OCI-LY7 (cell line): ENCODE measurements at regions not wholly inside any gene's neighbourhood (a gene's known extent, or its start where the extent isn't known, plus 50 kb on each side); places are given as distances from the start of the nearest gene placed in this dataset.

Experiments used
- BruUV-seq: library from RNA; stranded (reverse); fragments of 400-500 nt; replicated peaks from 2 replicates; lab custom pipeline; 2021; lab: Mats Ljungman, UMichigan
- CTCF ChIA-PET: fragments of 300-600 bp; sonication (Branson Sonifier 250); formaldehyde crosslinking; loops from one replicate; lab custom pipeline; 2022; ENCODE audit warnings: antibody characterized with exemption; ENCODE audit not compliant: unreplicated experiment; lab: Charles Lee
- POLR2A ChIA-PET: fragments of 300-600 bp; sonication (Branson Sonifier 250); formaldehyde crosslinking; loops from one replicate; lab custom pipeline; 2022; ENCODE audit warnings: antibody characterized with exemption; lab: Charles Lee
- DNase-seq: peaks from one replicate; pipeline ENCODE4 v3.0.0-alpha.2; 2015; ENCODE audit warnings: low spot score
- H2AFZ ChIP-seq: fragments of 200-600 bp; sonication (generic), shearing (Covaris generic); 2 replicates; pipeline ENCODE4 v1.6.1; 2014; ENCODE audit warnings: mild to moderate bottlenecking, antibody characterized with exemption, low read length, moderate library complexity
- H3K27ac ChIP-seq: fragments of 200-600 bp; sonication (generic); 2 replicates; pipeline ENCODE4 v1.5.1; 2014; ENCODE audit warnings: mixed run types, low read depth, mild to moderate bottlenecking, moderate library complexity, low read length, inconsistent platforms; ENCODE audit not compliant: poor library complexity, severe bottlenecking
- H3K36me3 ChIP-seq: fragments of 200-600 bp; sonication (generic); 2 replicates; pipeline ENCODE4 v1.6.1; 2014; ENCODE audit warnings: mild to moderate bottlenecking, antibody characterized with exemption, low read length, moderate library complexity, mixed read lengths; ENCODE audit not compliant: insufficient read depth
- H3K4me1 ChIP-seq: fragments of 200-600 bp; sonication (generic); 2 replicates; pipeline ENCODE4 v1.5.1; 2014; ENCODE audit warnings: mild to moderate bottlenecking, low read length; ENCODE audit not compliant: insufficient read depth, poor library complexity, severe bottlenecking
- H3K4me2 ChIP-seq: fragments of 200-600 bp; sonication (generic); 2 replicates; pipeline ENCODE4 v1.6.1; 2014; ENCODE audit warnings: mild to moderate bottlenecking, low read length
- H3K4me3 ChIP-seq: fragments of 200-600 bp; sonication (generic); 2 replicates; pipeline ENCODE4 v1.5.1; 2014; ENCODE audit warnings: mild to moderate bottlenecking, low read depth, low read length; ENCODE audit not compliant: poor library complexity, severe bottlenecking
- H3K79me2 ChIP-seq: fragments of 200-600 bp; sonication (generic); 2 replicates; pipeline ENCODE4 v1.6.1; 2016; ENCODE audit warnings: low read depth, mild to moderate bottlenecking, low read length, moderate library complexity, mixed read lengths; ENCODE audit not compliant: insufficient read depth
- H3K9me2 ChIP-seq: fragments of 200-600 bp; sonication (generic); 2 replicates; pipeline ENCODE4 v1.6.1; 2016; ENCODE audit warnings: mild to moderate bottlenecking, low read length, mixed read lengths; ENCODE audit not compliant: insufficient read depth
- H3K9me3 ChIP-seq: fragments of 200-600 bp; sonication (generic); 2 replicates; pipeline ENCODE4 v1.6.1; 2014; ENCODE audit warnings: mild to moderate bottlenecking, mixed run types, low read length, mixed read lengths
- H4K20me1 ChIP-seq: fragments of 200-600 bp; sonication (generic); 2 replicates; pipeline ENCODE4 v1.6.1; 2014; ENCODE audit warnings: mild to moderate bottlenecking, antibody characterized with exemption, low read length, moderate library complexity, mixed read lengths; ENCODE audit not compliant: insufficient read depth
- CTCF ChIP-seq: fragments of 200-600 bp; sonication (generic); conservative IDR thresholded peaks from 2 replicates; pipeline ENCODE4 v1.5.1; 2014; ENCODE audit warnings: mild to moderate bottlenecking, antibody characterized with exemption, low read length, moderate library complexity, mixed read lengths
- EZH2phosphoT487 ChIP-seq: fragments of 200-600 bp; sonication (generic); IDR thresholded peaks from 2 replicates; pipeline ENCODE4 v1.6.1; 2018; ENCODE audit warnings: low read depth, borderline replicate concordance, mild to moderate bottlenecking, mixed run types, antibody characterized with exemption, low read length, moderate library complexity, mixed read lengths
- intact Hi-C: fragments of 100-400 bp; cut with micrococcal nuclease; formaldehyde crosslinking; loops from one replicate; pipeline ENCODE4 v1.10.0; 2022; ENCODE audit not compliant: unreplicated experiment

DNA sequence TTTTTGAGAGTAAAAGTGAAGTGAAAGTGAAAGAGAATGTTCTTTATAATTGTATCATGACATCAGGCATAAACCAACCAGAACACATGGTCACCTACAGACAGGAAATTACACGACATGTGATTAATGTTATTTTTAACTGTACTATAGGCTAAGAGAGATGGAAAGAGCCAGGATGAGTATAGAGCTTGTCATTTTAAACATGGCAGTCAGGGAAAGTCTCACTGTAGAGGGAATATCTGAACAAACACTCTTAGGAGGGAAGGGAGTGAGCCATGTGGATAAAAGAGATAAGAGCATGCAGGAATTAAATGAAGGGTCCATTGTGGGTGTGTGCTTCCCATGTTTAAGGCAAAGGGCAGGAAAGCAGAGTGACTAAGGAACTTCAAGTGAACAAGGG, 599.1 kb upstream of the FAT3 start:
- H3K9me2 ChIP-seq, result no peaks in the 10 kb centered on the region
- ChIA-PET POLR2A (no interaction called here), CTCF (no interaction called here)
- H3K36me3 ChIP-seq, result no peaks in the 10 kb centered on the region
- no peaks in the 10 kb centered on the region for H3K9me3 ChIP-seq
- no peak for TF ChIP-seq EZH2phosphoT487
- TF ChIP-seq CTCF, result no peak
- no peak overlapping the region for H2AFZ ChIP-seq
- no peaks in the 10 kb centered on the region for H3K79me2 ChIP-seq
- no peaks in the 10 kb centered on the region for H3K4me1 ChIP-seq
- H3K4me2 ChIP-seq, result no peak overlapping the region
- no peak overlapping the region for H3K4me3 ChIP-seq
- no peak overlapping the region for H3K27ac ChIP-seq
- no peaks in the 10 kb centered on the region for H4K20me1 ChIP-seq
- no peak for DNase-seq
- no TSS peak for BruUV-seq
- intact Hi-C loops, result no loop called here

DNA sequence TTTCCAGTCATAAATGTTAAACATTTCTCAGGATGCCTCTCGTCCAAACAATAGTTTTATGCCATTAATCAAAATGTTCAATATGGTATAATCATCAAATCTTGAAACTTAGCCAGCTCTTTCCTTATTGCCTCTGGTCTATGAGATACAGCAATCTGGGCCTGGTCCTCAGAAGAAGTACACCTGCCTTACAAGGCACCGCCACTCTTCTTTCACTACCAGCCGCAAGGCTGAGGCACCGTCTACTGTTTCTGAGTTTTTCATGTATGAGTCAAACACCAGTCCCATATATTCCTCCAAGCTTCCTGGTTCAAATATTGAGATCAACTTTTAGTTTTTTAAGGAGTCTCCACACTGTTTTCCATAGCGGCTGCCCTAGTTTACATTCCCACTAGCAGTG, 600.6 kb upstream of the FAT3 start:
- no peak overlapping the region for H3K4me2 ChIP-seq
- POLR2A ChIA-PET, result no interaction called here
- H3K9me3 ChIP-seq, result no peaks in the 10 kb centered on the region
- H2AFZ ChIP-seq, result no peak overlapping the region
- no peaks in the 10 kb centered on the region for H3K36me3 ChIP-seq
- DNase-seq, result no peak
- no peaks in the 10 kb centered on the region for H3K9me2 ChIP-seq
- no peaks in the 10 kb centered on the region for H3K79me2 ChIP-seq
- TF ChIP-seq CTCF (no peak), EZH2phosphoT487 (no peak)
- H3K27ac ChIP-seq, result no peak overlapping the region
- no peaks in the 10 kb centered on the region for H4K20me1 ChIP-seq
- intact Hi-C loops, result no loop called here
- no peak overlapping the region for H3K4me3 ChIP-seq
- H3K4me1 ChIP-seq, result no peaks in the 10 kb centered on the region
- no TSS peak for BruUV-seq
- CTCF ChIA-PET, result no interaction called here

- H3K36me3 ChIP-seq, result no peaks in the 10 kb centered on the region
- no peak overlapping the region for H3K27ac ChIP-seq
- H3K4me1 ChIP-seq, result no peaks in the 10 kb centered on the region
- no peaks in the 10 kb centered on the region for H4K20me1 ChIP-seq
- no TSS peak for BruUV-seq
- TF ChIP-seq EZH2phosphoT487 (no peak), CTCF (no peak)
- H3K79me2 ChIP-seq, result no peaks in the 10 kb centered on the region
- intact Hi-C loops, result no loop called here
- H3K9me2 ChIP-seq, result no peaks in the 10 kb centered on the region
- H3K4me2 ChIP-seq, result no peak overlapping the region
- H2AFZ ChIP-seq, result no peak overlapping the region
- H3K4me3 ChIP-seq, result no peak overlapping the region
- POLR2A ChIA-PET, result no interaction called here
- DNase-seq, result no peak
- CTCF ChIA-PET, result no interaction called here
- H3K9me3 ChIP-seq, result no peaks in the 10 kb centered on the region
These were observed 615.9 kb upstream of the FAT3 start for GRCh38 chr11:91608677-91609076.
